22Rv1 (cell line): ENCODE measurements at regions not wholly inside any gene's neighbourhood (a gene's known extent, or its start where the extent isn't known, plus 50 kb on each side); places are given as distances from the start of the nearest gene placed in this dataset.
"Not testable (repeated sequence)": the region's sequence is repeated elsewhere in the genome, so short reads cannot be mapped to it uniquely, and the experiment has no call there.

Experiments used
- ZFX ChIP-seq: fragments of 450-650 bp; IDR thresholded peaks from 2 replicates; pipeline ENCODE4 v1.6.1; 2017; ENCODE audit warnings: antibody characterized with exemption, borderline replicate concordance
- TF ChIP-seq, protein P1 (sequence below): fragments of 450-650 bp; IDR thresholded peaks from 2 replicates; pipeline ENCODE4 v1.5.1; 2017; ENCODE audit warnings: mild to moderate bottlenecking

DNA sequence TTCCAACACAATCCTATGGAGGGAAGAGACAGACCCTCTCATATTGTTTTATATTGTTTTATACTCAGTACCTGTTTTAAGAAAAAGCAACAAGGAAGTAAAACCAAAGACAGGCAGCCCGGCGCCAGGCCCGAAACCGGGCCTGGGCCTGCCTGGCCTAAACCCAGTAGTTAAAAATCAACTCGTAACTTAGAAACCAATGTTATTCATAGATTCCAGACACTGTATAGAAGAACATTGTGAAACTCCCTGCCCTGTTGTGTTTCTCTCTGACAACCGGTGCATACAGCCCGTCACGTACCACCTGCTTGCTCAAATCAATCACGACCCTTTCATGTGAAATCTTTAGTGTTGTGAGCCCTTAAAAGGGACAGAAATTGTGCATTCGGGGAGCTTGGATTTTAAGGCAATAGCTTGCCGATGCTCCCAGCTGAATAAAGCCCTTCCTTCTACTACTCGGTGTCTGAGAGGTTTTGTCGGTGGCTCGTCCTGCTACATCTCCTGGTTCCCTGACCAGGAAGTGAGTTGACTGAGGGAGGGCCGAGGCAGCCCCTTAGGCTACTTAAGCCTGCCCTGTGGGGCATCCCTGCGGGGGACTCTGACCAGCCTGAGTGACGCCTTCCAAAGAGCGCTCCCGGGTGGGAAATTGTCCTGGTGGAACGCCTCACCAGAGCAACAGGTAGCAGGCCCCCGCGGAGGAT lies 83.5 kb upstream of the ADGRA3 start:
- TF ChIP-seq, protein P1, sequence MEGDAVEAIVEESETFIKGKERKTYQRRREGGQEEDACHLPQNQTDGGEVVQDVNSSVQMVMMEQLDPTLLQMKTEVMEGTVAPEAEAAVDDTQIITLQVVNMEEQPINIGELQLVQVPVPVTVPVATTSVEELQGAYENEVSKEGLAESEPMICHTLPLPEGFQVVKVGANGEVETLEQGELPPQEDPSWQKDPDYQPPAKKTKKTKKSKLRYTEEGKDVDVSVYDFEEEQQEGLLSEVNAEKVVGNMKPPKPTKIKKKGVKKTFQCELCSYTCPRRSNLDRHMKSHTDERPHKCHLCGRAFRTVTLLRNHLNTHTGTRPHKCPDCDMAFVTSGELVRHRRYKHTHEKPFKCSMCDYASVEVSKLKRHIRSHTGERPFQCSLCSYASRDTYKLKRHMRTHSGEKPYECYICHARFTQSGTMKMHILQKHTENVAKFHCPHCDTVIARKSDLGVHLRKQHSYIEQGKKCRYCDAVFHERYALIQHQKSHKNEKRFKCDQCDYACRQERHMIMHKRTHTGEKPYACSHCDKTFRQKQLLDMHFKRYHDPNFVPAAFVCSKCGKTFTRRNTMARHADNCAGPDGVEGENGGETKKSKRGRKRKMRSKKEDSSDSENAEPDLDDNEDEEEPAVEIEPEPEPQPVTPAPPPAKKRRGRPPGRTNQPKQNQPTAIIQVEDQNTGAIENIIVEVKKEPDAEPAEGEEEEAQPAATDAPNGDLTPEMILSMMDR: not testable (repeated sequence)
- not testable (repeated sequence) for TF ChIP-seq ZFX
